HEK293 (cell line): ENCODE measurements at regions not wholly inside any gene's neighbourhood (a gene's known extent, or its start where the extent isn't known, plus 50 kb on each side); places are given as distances from the start of the nearest gene placed in this dataset.
A peak's percentile ranks its signal among the peaks of the same experiment; 100 is the strongest.

ENCODE experiments used
- GLI4 ChIP-seq: fragments of 450-650 bp; formaldehyde crosslinking; IDR thresholded peaks from 2 replicates; pipeline ENCODE4 v1.5.1; 2016; ENCODE audit warnings: missing biosample characterization, missing genetic modification characterization
- HIC1 ChIP-seq: fragments of 450-650 bp; formaldehyde crosslinking; IDR thresholded peaks from 2 replicates; pipeline ENCODE4 v1.5.1; 2016; ENCODE audit warnings: missing biosample characterization, missing genetic modification characterization
- KLF1 ChIP-seq: fragments of 450-650 bp; formaldehyde crosslinking; IDR thresholded peaks from 2 replicates; pipeline ENCODE4 v1.5.1; 2016; ENCODE audit warnings: missing biosample characterization, missing genetic modification characterization
- KLF16 ChIP-seq: fragments of 450-650 bp; formaldehyde crosslinking; IDR thresholded peaks from 2 replicates; pipeline ENCODE4 v1.5.1; 2017; ENCODE audit warnings: missing biosample characterization, missing genetic modification characterization
- OVOL3 ChIP-seq: fragments of 450-650 bp; formaldehyde crosslinking; IDR thresholded peaks from 2 replicates; pipeline ENCODE4 v1.5.1; 2016; ENCODE audit warnings: missing biosample characterization, missing genetic modification characterization
- PRDM4 ChIP-seq: fragments of 450-650 bp; formaldehyde crosslinking; IDR thresholded peaks from 2 replicates; pipeline ENCODE4 v1.5.1; 2017; ENCODE audit warnings: missing biosample characterization, missing genetic modification characterization
- SP3 ChIP-seq: fragments of 450-650 bp; formaldehyde crosslinking; IDR thresholded peaks from 2 replicates; pipeline ENCODE4 v1.5.1; 2016; ENCODE audit warnings: missing biosample characterization, missing genetic modification characterization
- SP7 ChIP-seq: fragments of 450-650 bp; formaldehyde crosslinking; IDR thresholded peaks from 2 replicates; pipeline ENCODE4 v1.5.1; 2016; ENCODE audit warnings: missing biosample characterization, missing genetic modification characterization
- YY2 ChIP-seq: fragments of 450-650 bp; formaldehyde crosslinking; IDR thresholded peaks from 2 replicates; pipeline ENCODE4 v1.5.1; 2016; ENCODE audit warnings: missing biosample characterization, missing genetic modification characterization
- ZBTB17 ChIP-seq: fragments of 450-650 bp; formaldehyde crosslinking; IDR thresholded peaks from 2 replicates; pipeline ENCODE4 v1.5.1; 2016; ENCODE audit warnings: missing biosample characterization, missing genetic modification characterization
- ZFP41 ChIP-seq: fragments of 450-650 bp; formaldehyde crosslinking; IDR thresholded peaks from 2 replicates; pipeline ENCODE4 v1.5.1; 2016; ENCODE audit warnings: missing biosample characterization, missing genetic modification characterization, borderline replicate concordance
- ZNF133 ChIP-seq: fragments of 450-650 bp; formaldehyde crosslinking; IDR thresholded peaks from 2 replicates; pipeline ENCODE4 v1.5.1; 2016; ENCODE audit warnings: missing biosample characterization, missing genetic modification characterization
- ZNF138 ChIP-seq: fragments of 450-650 bp; formaldehyde crosslinking; IDR thresholded peaks from 2 replicates; pipeline ENCODE4 v1.5.1; 2016; ENCODE audit warnings: missing biosample characterization, missing genetic modification characterization, borderline replicate concordance
- ZNF248 ChIP-seq: fragments of 450-650 bp; formaldehyde crosslinking; IDR thresholded peaks from 2 replicates; pipeline ENCODE4 v1.5.1; 2017; ENCODE audit warnings: missing biosample characterization, missing genetic modification characterization
- ZNF324 ChIP-seq: fragments of 450-650 bp; formaldehyde crosslinking; IDR thresholded peaks from 2 replicates; pipeline ENCODE4 v1.5.1; 2016; ENCODE audit warnings: missing biosample characterization, missing genetic modification characterization
- ZNF423 ChIP-seq: fragments of 450-650 bp; formaldehyde crosslinking; IDR thresholded peaks from 2 replicates; pipeline ENCODE4 v1.5.1; 2016; ENCODE audit warnings: missing biosample characterization, missing genetic modification characterization
- ZNF473 ChIP-seq: fragments of 450-650 bp; formaldehyde crosslinking; IDR thresholded peaks from 2 replicates; pipeline ENCODE4 v1.5.1; 2017; ENCODE audit warnings: missing biosample characterization, missing genetic modification characterization
- ZNF521 ChIP-seq: fragments of 450-650 bp; formaldehyde crosslinking; IDR thresholded peaks from 2 replicates; pipeline ENCODE4 v1.5.1; 2017; ENCODE audit warnings: missing biosample characterization, mild to moderate bottlenecking, missing genetic modification characterization
- ZNF561 ChIP-seq: fragments of 450-650 bp; IDR thresholded peaks from 2 replicates; pipeline ENCODE4 v1.5.1; 2018; ENCODE audit warnings: missing biosample characterization, missing genetic modification characterization, borderline replicate concordance
- ZNF580 ChIP-seq: fragments of 450-650 bp; formaldehyde crosslinking; IDR thresholded peaks from 2 replicates; pipeline ENCODE4 v1.5.1; 2016; ENCODE audit warnings: missing biosample characterization, missing genetic modification characterization
- ZNF658 ChIP-seq: fragments of 450-650 bp; formaldehyde crosslinking; IDR thresholded peaks from 2 replicates; pipeline ENCODE4; 2016; ENCODE audit warnings: missing biosample characterization, missing genetic modification characterization
- ZNF664 ChIP-seq: fragments of 450-650 bp; formaldehyde crosslinking; IDR thresholded peaks from 2 replicates; pipeline ENCODE4 v1.5.1; 2016; ENCODE audit warnings: missing biosample characterization, missing genetic modification characterization
- ZNF776 ChIP-seq: fragments of 450-650 bp; formaldehyde crosslinking; IDR thresholded peaks from 2 replicates; pipeline ENCODE4 v1.5.0; 2017; ENCODE audit warnings: missing biosample characterization, missing genetic modification characterization, borderline replicate concordance
- ZXDB ChIP-seq: fragments of 450-650 bp; formaldehyde crosslinking; IDR thresholded peaks from 2 replicates; pipeline ENCODE4 v1.5.1; 2016; ENCODE audit warnings: missing biosample characterization, missing genetic modification characterization
- TF ChIP-seq, protein P1 (sequence below): fragments of 450-650 bp; formaldehyde crosslinking; IDR thresholded peaks from 2 replicates; pipeline ENCODE4 v1.5.1; 2017; ENCODE audit warnings: missing biosample characterization, mild to moderate bottlenecking, missing genetic modification characterization, moderate library complexity
- TF ChIP-seq, protein P2 (sequence below): fragments of 450-650 bp; formaldehyde crosslinking; IDR thresholded peaks from 2 replicates; pipeline ENCODE4 v1.5.1; 2016; ENCODE audit warnings: missing biosample characterization, missing genetic modification characterization
- TF ChIP-seq, protein P3 (sequence below): fragments of 450-650 bp; formaldehyde crosslinking; IDR thresholded peaks from 2 replicates; pipeline ENCODE4; 2016; ENCODE audit warnings: missing biosample characterization, missing genetic modification characterization
- TF ChIP-seq, protein P4 (sequence below): fragments of 450-650 bp; formaldehyde crosslinking; IDR thresholded peaks from 2 replicates; pipeline ENCODE4 v1.5.1; 2016; ENCODE audit warnings: missing biosample characterization, missing genetic modification characterization

DNA sequence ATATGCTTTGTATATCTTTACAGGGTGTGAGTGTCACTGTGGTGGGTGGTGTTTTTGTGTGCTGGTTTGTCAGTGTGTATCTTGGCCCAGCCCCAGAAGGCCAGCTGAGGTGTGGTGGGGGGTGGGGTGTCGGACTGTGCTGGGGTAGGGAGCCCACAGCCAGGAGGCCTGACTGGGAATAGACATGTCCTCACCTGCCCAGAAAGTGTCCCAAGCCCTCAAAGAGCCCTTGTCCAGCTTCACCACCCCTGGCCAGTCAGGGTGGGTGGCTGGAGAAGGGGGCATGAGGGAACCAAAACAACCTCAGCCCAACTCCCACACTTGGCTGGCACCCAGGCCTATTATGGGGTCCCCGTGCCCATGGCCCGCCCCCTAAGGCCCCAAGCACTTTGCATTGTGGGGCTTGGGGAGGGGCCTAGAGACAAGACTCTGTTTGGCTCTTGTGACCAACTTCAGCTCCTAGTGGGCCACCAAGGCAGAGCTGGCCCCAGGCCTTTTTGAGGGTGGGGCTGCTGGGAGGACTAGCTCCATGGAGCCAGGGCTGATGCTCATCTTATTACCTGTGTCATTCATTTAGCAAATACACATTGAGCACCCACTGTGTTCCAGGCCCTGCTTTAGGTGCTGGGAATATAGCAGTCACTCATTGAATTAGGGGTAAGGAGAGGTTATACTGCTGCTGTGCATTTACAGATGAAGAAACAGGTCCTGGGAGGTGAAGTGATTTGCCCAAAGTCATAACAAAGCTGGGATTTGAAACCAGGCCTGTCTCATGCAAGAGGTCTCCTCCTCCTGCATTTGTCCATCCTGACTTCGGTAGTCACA lies 56.2 kb upstream of the PSD2 start (continued):
- no peak for TF ChIP-seq PRDM4
- peak; percentile 38; the same call in 1 of the 2 replicates for TF ChIP-seq SP7 (tag by site-specific recombination)
- TF ChIP-seq KLF16 (tag by site-specific recombination), result 0 out of 2 replicates have a peak, but pooled peaks have one; percentile 30
- peak; percentile 84; the same call in 1 of the 2 replicates for TF ChIP-seq ZNF664 (tag by site-specific recombination)
- TF ChIP-seq ZBTB17 (tag by site-specific recombination), result peak; percentile 25; the same call in 1 of the 2 replicates
- peak; percentile 47 for TF ChIP-seq SP3
- peak; percentile 98 for TF ChIP-seq KLF1 (tag by site-specific recombination)
- peak; percentile 7; the same call in 1 of the 2 replicates for TF ChIP-seq ZNF133
- TF ChIP-seq, protein P1, sequence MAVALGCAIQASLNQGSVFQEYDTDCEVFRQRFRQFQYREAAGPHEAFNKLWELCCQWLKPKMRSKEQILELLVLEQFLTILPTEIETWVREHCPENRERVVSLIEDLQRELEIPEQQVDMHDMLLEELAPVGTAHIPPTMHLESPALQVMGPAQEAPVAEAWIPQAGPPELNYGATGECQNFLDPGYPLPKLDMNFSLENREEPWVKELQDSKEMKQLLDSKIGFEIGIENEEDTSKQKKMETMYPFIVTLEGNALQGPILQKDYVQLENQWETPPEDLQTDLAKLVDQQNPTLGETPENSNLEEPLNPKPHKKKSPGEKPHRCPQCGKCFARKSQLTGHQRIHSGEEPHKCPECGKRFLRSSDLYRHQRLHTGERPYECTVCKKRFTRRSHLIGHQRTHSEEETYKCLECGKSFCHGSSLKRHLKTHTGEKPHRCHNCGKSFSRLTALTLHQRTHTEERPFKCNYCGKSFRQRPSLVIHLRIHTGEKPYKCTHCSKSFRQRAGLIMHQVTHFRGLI (tag by site-specific recombination), result peak; percentile 32; the same call in 1 of the 2 replicates
- no peak for TF ChIP-seq ZNF138 (tag by site-specific recombination)
- no peak for TF ChIP-seq ZNF248 (tag by site-specific recombination)
- no peak for TF ChIP-seq ZNF521 (tag by site-specific recombination)
- no peak for TF ChIP-seq OVOL3
- TF ChIP-seq ZNF658 (tag by site-specific recombination), result no peak
- TF ChIP-seq, protein P2, sequence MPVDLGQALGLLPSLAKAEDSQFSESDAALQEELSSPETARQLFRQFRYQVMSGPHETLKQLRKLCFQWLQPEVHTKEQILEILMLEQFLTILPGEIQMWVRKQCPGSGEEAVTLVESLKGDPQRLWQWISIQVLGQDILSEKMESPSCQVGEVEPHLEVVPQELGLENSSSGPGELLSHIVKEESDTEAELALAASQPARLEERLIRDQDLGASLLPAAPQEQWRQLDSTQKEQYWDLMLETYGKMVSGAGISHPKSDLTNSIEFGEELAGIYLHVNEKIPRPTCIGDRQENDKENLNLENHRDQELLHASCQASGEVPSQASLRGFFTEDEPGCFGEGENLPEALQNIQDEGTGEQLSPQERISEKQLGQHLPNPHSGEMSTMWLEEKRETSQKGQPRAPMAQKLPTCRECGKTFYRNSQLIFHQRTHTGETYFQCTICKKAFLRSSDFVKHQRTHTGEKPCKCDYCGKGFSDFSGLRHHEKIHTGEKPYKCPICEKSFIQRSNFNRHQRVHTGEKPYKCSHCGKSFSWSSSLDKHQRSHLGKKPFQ, result peak; percentile 78
- TF ChIP-seq, protein P3, sequence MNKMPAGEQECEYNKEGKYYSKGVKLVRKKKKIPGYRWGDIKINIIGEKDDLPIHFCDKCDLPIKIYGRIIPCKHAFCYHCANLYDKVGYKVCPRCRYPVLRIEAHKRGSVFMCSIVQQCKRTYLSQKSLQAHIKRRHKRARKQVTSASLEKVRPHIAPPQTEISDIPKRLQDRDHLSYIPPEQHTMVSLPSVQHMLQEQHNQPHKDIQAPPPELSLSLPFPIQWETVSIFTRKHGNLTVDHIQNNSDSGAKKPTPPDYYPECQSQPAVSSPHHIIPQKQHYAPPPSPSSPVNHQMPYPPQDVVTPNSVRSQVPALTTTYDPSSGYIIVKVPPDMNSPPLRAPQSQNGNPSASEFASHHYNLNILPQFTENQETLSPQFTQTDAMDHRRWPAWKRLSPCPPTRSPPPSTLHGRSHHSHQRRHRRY (tag by site-specific recombination), result 0 out of 2 replicates have a peak, but pooled peaks have one; percentile 41
- TF ChIP-seq ZFP41 (tag by site-specific recombination), result no peak
- no peak for TF ChIP-seq HIC1 (tag by site-specific recombination)
- TF ChIP-seq ZNF324, result peak; percentile 78
- TF ChIP-seq, protein P4, sequence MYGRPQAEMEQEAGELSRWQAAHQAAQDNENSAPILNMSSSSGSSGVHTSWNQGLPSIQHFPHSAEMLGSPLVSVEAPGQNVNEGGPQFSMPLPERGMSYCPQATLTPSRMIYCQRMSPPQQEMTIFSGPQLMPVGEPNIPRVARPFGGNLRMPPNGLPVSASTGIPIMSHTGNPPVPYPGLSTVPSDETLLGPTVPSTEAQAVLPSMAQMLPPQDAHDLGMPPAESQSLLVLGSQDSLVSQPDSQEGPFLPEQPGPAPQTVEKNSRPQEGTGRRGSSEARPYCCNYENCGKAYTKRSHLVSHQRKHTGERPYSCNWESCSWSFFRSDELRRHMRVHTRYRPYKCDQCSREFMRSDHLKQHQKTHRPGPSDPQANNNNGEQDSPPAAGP, result peak; percentile 79
- TF ChIP-seq ZNF776 (tag by site-specific recombination), result no peak
- no peak for TF ChIP-seq YY2 (tag by site-specific recombination)
- TF ChIP-seq ZNF580 (tag by site-specific recombination), result peak; percentile 42; the same call in 1 of the 2 replicates
- TF ChIP-seq ZNF423 (tag by site-specific recombination), result 0 out of 2 replicates have a peak, but pooled peaks have one; percentile 15
- TF ChIP-seq GLI4 (tag by site-specific recombination), result 0 out of 2 replicates have a peak, but pooled peaks have one; percentile 46
- TF ChIP-seq ZNF561 (tag by site-specific recombination), result peak; percentile 30; the same call in 1 of the 2 replicates
- TF ChIP-seq ZXDB, result no peak
- no peak for TF ChIP-seq ZNF473 (tag by site-specific recombination)
